OCI-LY3 (cell line): ENCODE measurements at regions not wholly inside any gene's neighbourhood (a gene's known extent, or its start where the extent isn't known, plus 50 kb on each side); places are given as distances from the start of the nearest gene placed in this dataset.

Source experiments
- H2AFZ ChIP-seq: fragments of 200-600, 300-600 bp; shearing (Covaris generic); 2 replicates; pipeline ENCODE4 v1.6.0; 2014; ENCODE audit warnings: antibody characterized with exemption, low read depth, low read length
- H3K27ac ChIP-seq: fragments of 200-600, 300-600 bp; sonication (generic); 2 replicates; pipeline ENCODE4 v1.5.1; 2014; ENCODE audit warnings: mild to moderate bottlenecking, low read length, moderate library complexity, mixed read lengths
- H3K27me3 ChIP-seq: fragments of 200-600, 300-600 bp; sonication (generic); 2 replicates; pipeline ENCODE4 v1.6.1; 2014; ENCODE audit warnings: low read depth, low read length, mixed read lengths
- H3K36me3 ChIP-seq: fragments of 200-600, 300-600 bp; sonication (generic); replicated peaks from 2 replicates; pipeline ENCODE3; 2014; ENCODE audit warnings: low read depth, low read length, mixed read lengths
- H3K4me1 ChIP-seq: fragments of 300-600, 200-600 bp; sonication (generic); 2 replicates; pipeline ENCODE4 v1.6.1; 2014; ENCODE audit warnings: low read length, mixed read lengths
- H3K4me2 ChIP-seq: fragments of 200-600, 300-600 bp; sonication (generic); 2 replicates; pipeline ENCODE4 v1.6.1; 2014; ENCODE audit warnings: low read length, mixed read lengths
- H3K4me3 ChIP-seq: fragments of 300-600, 200-600 bp; sonication (generic); 2 replicates; pipeline ENCODE4 v1.5.1; 2014; ENCODE audit warnings: antibody characterized with exemption, mild to moderate bottlenecking, low read length, moderate library complexity
- H3K79me2 ChIP-seq: fragments of 300-600, 200-600 bp; shearing (Covaris generic); 2 replicates; pipeline ENCODE4 v1.6.1; 2014; ENCODE audit warnings: mild to moderate bottlenecking, low read length, mixed read lengths
- H3K9ac ChIP-seq: fragments of 300-600, 200-600 bp; shearing (Covaris generic); 2 replicates; pipeline ENCODE4 v1.6.0; 2014; ENCODE audit warnings: mild to moderate bottlenecking, low read length, moderate library complexity
- H3K9me3 ChIP-seq: fragments of 200-600, 300-600 bp; shearing (Covaris generic); 2 replicates; pipeline ENCODE4 v1.6.1; 2014; ENCODE audit warnings: low read length, mixed read lengths; ENCODE audit not compliant: insufficient read depth
- H4K20me1 ChIP-seq: fragments of 200-600, 300-600 bp; sonication (generic); 2 replicates; pipeline ENCODE4 v1.6.1; 2016; ENCODE audit warnings: low read length, mixed read lengths; ENCODE audit not compliant: insufficient read depth
- EZH2phosphoT487 ChIP-seq: fragments of 200-600 bp; shearing (Covaris generic); IDR thresholded peaks from 2 replicates; pipeline ENCODE4 v1.6.1; 2018; ENCODE audit warnings: antibody characterized with exemption, mixed run types, low read depth
- TF ChIP-seq, protein P1 (sequence below): fragments of 200-600, 300-600 bp; sonication (generic); IDR thresholded peaks from 2 replicates; pipeline ENCODE4 v1.5.1; 2014; ENCODE audit warnings: antibody characterized with exemption, low read length, low read depth

GRCh38 chr11:70540196-70540595, 141.9 kb downstream of the CTTN start:
- H3K27ac ChIP-seq, result no peak overlapping the region
- H3K4me1 ChIP-seq, result no peaks in the 10 kb centered on the region
- H3K27me3 ChIP-seq, result peaks cover 14% of the 10 kb centered on the region; the same call in 1 of the 2 replicates
- no peaks in the 10 kb centered on the region for H4K20me1 ChIP-seq
- no peaks in the 10 kb centered on the region for H3K9me3 ChIP-seq
- no peak overlapping the region for H3K4me3 ChIP-seq
- no peak overlapping the region for H3K9ac ChIP-seq
- no peaks in the 10 kb centered on the region for H3K79me2 ChIP-seq
- no peaks in the 10 kb centered on the region for H3K36me3 ChIP-seq
- H3K4me2 ChIP-seq, result no peak overlapping the region
- TF ChIP-seq, protein P1, sequence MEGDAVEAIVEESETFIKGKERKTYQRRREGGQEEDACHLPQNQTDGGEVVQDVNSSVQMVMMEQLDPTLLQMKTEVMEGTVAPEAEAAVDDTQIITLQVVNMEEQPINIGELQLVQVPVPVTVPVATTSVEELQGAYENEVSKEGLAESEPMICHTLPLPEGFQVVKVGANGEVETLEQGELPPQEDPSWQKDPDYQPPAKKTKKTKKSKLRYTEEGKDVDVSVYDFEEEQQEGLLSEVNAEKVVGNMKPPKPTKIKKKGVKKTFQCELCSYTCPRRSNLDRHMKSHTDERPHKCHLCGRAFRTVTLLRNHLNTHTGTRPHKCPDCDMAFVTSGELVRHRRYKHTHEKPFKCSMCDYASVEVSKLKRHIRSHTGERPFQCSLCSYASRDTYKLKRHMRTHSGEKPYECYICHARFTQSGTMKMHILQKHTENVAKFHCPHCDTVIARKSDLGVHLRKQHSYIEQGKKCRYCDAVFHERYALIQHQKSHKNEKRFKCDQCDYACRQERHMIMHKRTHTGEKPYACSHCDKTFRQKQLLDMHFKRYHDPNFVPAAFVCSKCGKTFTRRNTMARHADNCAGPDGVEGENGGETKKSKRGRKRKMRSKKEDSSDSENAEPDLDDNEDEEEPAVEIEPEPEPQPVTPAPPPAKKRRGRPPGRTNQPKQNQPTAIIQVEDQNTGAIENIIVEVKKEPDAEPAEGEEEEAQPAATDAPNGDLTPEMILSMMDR, result no peak
- TF ChIP-seq EZH2phosphoT487, result no peak
- H2AFZ ChIP-seq, result no peak overlapping the region

GRCh38 chr11:70541176-70541575, 142.8 kb downstream of the CTTN start:
- no peak overlapping the region for H3K9ac ChIP-seq
- H2AFZ ChIP-seq, result no peak overlapping the region
- H3K9me3 ChIP-seq, result no peaks in the 10 kb centered on the region
- H4K20me1 ChIP-seq, result no peaks in the 10 kb centered on the region
- no peaks in the 10 kb centered on the region for H3K4me1 ChIP-seq
- H3K36me3 ChIP-seq, result no peaks in the 10 kb centered on the region
- no peak overlapping the region for H3K4me3 ChIP-seq
- no peak for TF ChIP-seq EZH2phosphoT487
- TF ChIP-seq, protein P1, result no peak
- no peaks in the 10 kb centered on the region for H3K79me2 ChIP-seq
- no peak overlapping the region for H3K4me2 ChIP-seq
- no peak overlapping the region for H3K27ac ChIP-seq
- peaks cover 14% of the 10 kb centered on the region; the same call in 1 of the 2 replicates for H3K27me3 ChIP-seq

DNA sequence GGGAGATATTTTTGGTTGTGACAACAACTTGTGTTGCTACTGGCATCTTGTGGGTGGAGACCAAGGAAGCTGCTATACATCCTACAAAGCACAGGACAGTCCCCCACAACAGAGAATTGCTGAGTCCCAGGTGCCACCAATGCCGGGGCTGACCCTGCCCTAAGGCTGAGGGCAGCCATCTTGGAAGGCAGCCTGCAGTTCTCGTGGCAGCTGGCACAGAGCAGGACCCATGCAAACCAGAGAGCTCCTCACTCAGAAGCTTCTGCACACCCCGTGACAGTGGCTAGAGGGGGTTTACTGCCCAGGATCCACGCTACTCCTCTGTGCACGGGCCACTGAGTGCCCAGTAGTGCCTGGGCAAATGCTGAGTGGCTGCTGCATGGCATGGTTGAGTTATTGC, 143.4 kb downstream of the CTTN start:
- no peak for TF ChIP-seq EZH2phosphoT487
- TF ChIP-seq, protein P1, result no peak
- no peaks in the 10 kb centered on the region for H3K4me1 ChIP-seq
- no peak overlapping the region for H3K9ac ChIP-seq
- H3K79me2 ChIP-seq, result no peaks in the 10 kb centered on the region
- no peaks in the 10 kb centered on the region for H3K9me3 ChIP-seq
- H3K36me3 ChIP-seq, result no peaks in the 10 kb centered on the region
- no peak overlapping the region for H3K27ac ChIP-seq
- no peaks in the 10 kb centered on the region for H4K20me1 ChIP-seq
- H3K27me3 ChIP-seq, result peaks cover 14% of the 10 kb centered on the region; the same call in 1 of the 2 replicates
- no peak overlapping the region for H3K4me2 ChIP-seq
- no peak overlapping the region for H2AFZ ChIP-seq
- H3K4me3 ChIP-seq, result no peak overlapping the region

- TF ChIP-seq, protein P1, result no peak
- no peak for TF ChIP-seq EZH2phosphoT487
- H3K4me3 ChIP-seq, result no peak overlapping the region
- H3K27ac ChIP-seq, result no peak overlapping the region
- peaks cover 14% of the 10 kb centered on the region; the same call in 1 of the 2 replicates for H3K27me3 ChIP-seq
- no peaks in the 10 kb centered on the region for H3K79me2 ChIP-seq
- no peak overlapping the region for H3K4me2 ChIP-seq
- no peaks in the 10 kb centered on the region for H4K20me1 ChIP-seq
- no peaks in the 10 kb centered on the region for H3K36me3 ChIP-seq
- H2AFZ ChIP-seq, result no peak overlapping the region
- H3K9ac ChIP-seq, result no peak overlapping the region
- no peaks in the 10 kb centered on the region for H3K4me1 ChIP-seq
- H3K9me3 ChIP-seq, result no peaks in the 10 kb centered on the region
Measured at GRCh38 chr11:70542406-70542805, 144.1 kb downstream of the CTTN start.
